ENCODE measurements at regions not wholly inside any gene's neighbourhood (a gene's known extent, or its start where the extent isn't known, plus 50 kb on each side); places are given as distances from the start of the nearest gene placed in this dataset.

GRCh38 chr22:46072981-46073682 lies 77.2 kb upstream of the PPARA start:
- TF ChIP-seq CTCF (IDR thresholded peaks at IDR 0.05) (no peak), POLR2A (IDR thresholded peaks at IDR 0.05) (no peak)
